ENCODE measurements at regions not wholly inside any gene's neighbourhood (a gene's known extent, or its start where the extent isn't known, plus 50 kb on each side); places are given as distances from the start of the nearest gene placed in this dataset.

GRCh38 chr6:132909742-132910141 lies 95.4 kb downstream of the RPS12 start:
- in situ Hi-C loops (cut with MboI; ENCODE audit: low pct_unique_long_range_greater_than_20kb, low sequenced_read_pairs, unreplicated experiment), result no loop called here
- DNase-seq (ENCODE audit: low spot score), result no peak
- no peak for TF ChIP-seq CTCF (IDR thresholded peaks at IDR 0.05; ENCODE audit: extremely low read depth, insufficient read depth, missing control alignments)

- DNase-seq (ENCODE audit: low spot score), result no peak
- TF ChIP-seq CTCF (IDR thresholded peaks at IDR 0.05; ENCODE audit: extremely low read depth, insufficient read depth, missing control alignments), result no peak
- in situ Hi-C loops (cut with MboI; ENCODE audit: low pct_unique_long_range_greater_than_20kb, low sequenced_read_pairs, unreplicated experiment), result no loop called here
Observed at GRCh38 chr6:132910759-132911158, 96.4 kb downstream of the RPS12 start.

DNA sequence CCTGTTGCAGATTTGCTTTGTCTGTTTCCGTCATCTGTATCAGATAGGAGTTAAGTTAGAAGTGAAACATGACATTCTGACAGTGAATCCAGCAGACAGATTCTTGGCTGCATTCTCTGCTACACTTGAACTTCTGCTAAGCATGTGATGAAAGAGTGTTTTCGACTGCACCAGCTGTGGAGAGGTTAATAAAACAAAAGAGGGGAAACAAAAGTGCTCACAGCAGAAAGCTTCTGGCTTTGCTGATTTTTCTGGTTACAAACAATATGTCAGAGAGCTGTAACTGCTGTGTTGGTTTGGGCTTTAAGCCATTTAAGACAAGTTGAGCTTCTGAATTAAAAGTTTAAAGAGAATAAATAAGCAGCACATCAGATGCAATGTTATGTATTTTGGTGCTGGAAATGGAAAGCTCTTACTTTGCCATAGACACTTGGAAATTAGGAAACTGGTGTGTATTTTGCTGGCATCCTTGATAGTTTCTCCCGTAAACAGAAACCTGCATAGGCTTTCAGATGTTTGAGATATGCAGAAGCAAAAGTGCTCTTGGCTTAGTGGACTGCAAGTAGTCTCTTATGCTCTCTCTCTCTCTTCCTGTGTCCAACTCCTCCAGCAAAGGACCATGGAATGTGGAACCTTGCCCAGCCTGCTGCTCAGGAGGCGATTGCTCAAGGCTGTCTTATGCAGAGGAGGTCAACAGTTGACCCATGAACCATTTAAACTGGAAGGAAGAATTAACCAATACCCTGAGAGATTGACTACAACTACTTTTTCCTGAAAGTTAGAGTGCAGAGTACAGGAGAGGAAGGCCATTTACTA lies 104.9 kb downstream of the RPS12 start:
- TF ChIP-seq CTCF (IDR thresholded peaks at IDR 0.05; ENCODE audit: extremely low read depth, insufficient read depth, missing control alignments), result no peak
- in situ Hi-C loops (cut with MboI; ENCODE audit: low pct_unique_long_range_greater_than_20kb, low sequenced_read_pairs, unreplicated experiment), result no loop called here
- DNase-seq (ENCODE audit: low spot score), result no peak

DNA sequence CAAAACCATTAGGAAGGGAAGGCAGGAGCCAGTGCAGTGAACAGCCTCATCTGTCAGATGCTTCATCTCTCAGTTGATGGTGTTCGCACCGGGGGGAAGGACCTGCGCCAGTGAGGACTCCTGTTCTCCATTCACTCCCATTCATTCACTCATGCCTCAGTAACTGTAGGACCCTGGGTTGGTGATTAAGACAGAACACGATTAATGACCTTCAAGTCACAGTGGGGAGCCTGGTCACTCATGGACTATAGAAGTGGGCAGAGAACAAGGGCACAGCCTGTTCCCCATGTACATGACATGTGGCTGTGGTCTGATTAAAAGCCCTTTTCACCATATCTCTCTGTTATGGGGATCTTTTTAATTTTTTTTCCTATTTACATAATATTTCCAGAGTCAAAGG lies 113.3 kb downstream of the RPS12 start:
- no peak for DNase-seq (ENCODE audit: low spot score)
- TF ChIP-seq CTCF (IDR thresholded peaks at IDR 0.05; ENCODE audit: extremely low read depth, insufficient read depth, missing control alignments), result no peak
- in situ Hi-C loops (cut with MboI; ENCODE audit: low pct_unique_long_range_greater_than_20kb, low sequenced_read_pairs, unreplicated experiment), result no loop called here

DNA sequence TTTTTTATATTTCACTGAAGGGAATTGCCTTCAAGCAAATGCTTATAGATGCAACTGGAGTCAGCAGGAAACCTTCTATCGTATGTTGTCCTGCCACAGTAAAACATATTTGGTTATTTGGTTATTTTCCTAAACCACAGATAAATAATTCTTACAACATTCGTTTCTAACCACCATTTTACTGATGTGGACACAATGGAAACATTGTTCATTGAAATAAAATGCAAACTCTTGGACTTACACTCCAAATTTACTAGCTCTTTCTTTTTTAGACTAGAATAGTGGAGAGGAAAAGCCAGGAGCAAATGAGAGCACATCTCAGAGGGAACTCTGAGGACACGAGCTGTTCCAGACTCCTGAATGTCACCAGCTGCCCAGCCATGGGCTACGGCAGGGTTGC lies 114.8 kb downstream of the RPS12 start:
- in situ Hi-C loops (cut with MboI; ENCODE audit: low pct_unique_long_range_greater_than_20kb, low sequenced_read_pairs, unreplicated experiment), result no loop called here
- no peak for TF ChIP-seq CTCF (IDR thresholded peaks at IDR 0.05; ENCODE audit: extremely low read depth, insufficient read depth, missing control alignments)
- DNase-seq (ENCODE audit: low spot score), result no peak

- no peak for TF ChIP-seq CTCF (IDR thresholded peaks at IDR 0.05; ENCODE audit: extremely low read depth, insufficient read depth, missing control alignments)
- no peak for DNase-seq (ENCODE audit: low spot score)
Observed at GRCh38 chr6:132931313-132931712, 116.9 kb downstream of the RPS12 start.

More at GRCh38 chr6:132931313-132931712, 116.9 kb downstream of the RPS12 start:
- in situ Hi-C loops (cut with MboI; ENCODE audit: low pct_unique_long_range_greater_than_20kb, low sequenced_read_pairs, unreplicated experiment), result no loop called here
